Stimulated activated CD4-positive, alpha-beta T cell treated with anti-CD3 and anti-CD28 coated beads, Interleukin-1b, Interleukin-23, amount 100 ng/mL, for 24 hours (primary cell): ENCODE measurements at regions not wholly inside any gene's neighbourhood (a gene's known extent, or its start where the extent isn't known, plus 50 kb on each side); places are given as distances from the start of the nearest gene placed in this dataset.
"Not testable (repeated sequence)": the region's sequence is repeated elsewhere in the genome, so short reads cannot be mapped to it uniquely, and the experiment has no call there.

Experiments
- DNase-seq, 4 experiments: peaks; one replicate each; pipeline ENCODE4 v3.0.0-alpha.2; 2020; ENCODE audit warnings: low read depth in 4 of 4, low spot score in 1 of 4

- not testable (repeated sequence) for DNase-seq
Observed at GRCh38 chr6:21282360-21282759, 311.2 kb upstream of the SOX4 start.

GRCh38 chr6:21284166-21284565 is 309.4 kb upstream of the SOX4 start:
- DNase-seq: no peak

DNA sequence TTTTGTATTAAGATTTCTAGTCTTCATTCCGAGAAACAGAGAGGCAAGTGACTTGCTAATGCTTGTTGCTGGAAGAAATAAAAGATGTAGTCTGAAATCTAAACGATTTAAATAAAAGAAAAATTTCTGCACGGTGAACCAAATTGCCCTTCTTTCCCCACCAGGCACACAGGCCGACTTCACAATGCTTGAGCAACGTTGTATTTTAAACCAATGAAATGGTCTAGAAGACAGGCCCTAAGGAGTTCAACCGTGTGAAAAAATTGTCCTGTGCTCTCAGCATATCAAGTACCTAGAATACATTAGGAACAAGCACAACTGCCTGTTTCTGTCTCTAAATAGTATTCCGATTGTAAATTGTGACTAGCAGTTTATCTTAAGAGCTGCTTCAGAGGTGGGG is 308.8 kb upstream of the SOX4 start:
- DNase-seq: no peak

- no peak for DNase-seq
Observed at GRCh38 chr6:21294144-21294543, 299.4 kb upstream of the SOX4 start.

DNA sequence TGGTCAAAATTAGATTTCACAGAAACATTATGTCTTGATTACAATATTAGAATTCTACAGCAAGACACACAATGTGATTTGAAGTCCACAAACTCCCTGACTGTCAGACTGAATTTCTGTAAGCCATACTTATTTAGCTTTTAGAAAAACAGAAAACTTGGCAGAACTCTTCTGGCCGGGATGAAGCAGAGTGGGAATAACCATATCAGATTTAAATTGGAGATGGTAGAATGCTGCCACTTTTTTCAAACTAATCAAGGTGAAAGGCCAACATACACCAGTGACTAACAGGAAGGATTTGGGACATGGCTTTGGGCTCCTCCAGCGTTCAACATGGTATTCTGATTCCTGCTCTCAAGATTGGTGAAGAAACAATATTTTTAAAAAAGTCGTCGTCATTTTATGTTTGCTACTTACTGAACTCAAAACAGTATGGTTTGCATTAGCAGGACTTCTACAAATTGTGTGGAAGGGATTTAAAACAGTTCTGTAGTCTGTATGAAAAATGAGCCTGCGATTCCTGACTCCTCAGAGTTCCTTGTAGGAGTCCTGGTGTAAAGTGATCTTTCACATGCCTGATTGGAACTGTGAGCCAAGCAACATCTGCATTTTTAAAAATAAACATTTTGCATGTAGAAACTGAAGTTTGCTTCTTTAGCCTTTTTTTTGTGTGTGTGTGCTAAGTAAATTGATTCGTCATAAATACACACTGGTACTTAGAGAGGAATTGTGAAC is 297.9 kb upstream of the SOX4 start:
- DNase-seq: no peak

DNA sequence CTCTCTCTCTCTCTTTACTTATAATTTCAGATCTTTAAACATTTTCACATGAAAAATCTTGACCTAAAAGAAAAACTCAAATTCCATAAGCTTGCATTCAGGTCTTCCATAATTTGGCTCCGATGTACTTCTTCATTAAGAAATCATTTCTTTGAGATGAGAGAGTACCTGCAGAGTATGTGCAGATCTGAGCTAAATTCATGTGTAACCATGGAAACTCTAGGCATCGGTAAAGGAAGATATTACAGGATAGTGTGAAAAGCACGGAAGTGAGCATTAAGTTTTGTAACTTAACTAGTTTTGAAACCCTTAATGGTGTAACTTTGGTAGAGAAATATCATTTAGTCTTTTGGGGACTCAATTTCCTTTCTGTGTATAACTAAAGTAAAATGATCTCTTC is 295.9 kb upstream of the SOX4 start:
- DNase-seq: no peak

DNA sequence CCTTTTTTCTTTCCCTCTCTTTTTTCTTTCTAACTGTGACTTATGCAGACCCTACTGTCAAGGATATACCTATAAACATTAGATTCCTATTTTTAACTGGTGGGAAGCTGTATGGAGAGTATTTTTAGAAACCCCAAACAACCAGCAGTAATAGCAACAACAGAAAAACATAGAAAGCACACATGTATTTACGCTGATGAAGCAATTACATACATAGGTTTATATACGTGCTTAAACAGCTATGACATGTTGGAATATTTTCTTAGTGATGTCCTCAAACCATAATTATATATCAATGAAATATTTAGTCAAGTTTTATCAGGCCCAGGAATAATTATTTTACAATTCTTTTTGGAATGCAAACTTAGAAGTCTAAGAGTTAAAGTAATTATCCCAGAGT is 294.3 kb upstream of the SOX4 start:
- DNase-seq: no peak

DNA sequence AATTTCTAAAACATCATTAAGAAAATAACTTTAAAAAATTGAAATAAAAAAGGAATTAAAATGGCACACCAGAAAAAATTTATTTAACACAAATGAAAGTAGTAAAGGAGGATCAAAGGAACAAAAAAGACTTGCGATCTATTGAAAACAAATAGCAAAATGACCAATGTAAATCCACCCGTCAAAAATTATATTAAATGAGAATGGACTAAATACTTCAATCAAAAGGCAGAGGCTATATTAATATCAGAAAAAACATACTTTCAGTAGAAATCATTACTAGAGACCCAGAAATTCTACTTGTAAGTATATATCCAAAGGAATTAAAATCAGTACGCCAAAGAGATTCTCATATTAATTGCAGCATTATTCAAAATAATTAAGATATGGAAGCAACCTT is 293.1 kb upstream of the SOX4 start:
- DNase-seq: no peak

DNA sequence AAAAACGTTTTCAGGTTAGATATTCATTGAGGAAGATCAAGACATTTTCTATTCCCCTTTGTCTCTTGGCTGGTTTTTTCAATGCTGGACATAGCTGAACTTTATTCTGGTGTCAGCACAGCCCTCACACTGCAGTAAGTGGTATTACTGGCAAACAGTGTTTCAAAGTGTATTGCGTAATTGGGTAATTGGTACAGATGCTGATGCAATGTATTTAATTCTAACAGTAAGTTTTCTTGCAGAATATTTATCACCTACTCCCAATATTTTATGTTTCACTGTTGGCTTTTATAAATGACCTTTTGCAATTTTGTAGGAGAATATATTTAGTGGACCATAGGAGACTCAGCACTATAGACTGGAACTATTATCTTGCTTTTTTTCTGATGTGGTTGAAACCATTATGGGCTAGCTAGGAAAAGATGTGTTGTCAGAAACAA is 287.6 kb upstream of the SOX4 start:
- no peak for DNase-seq

DNA sequence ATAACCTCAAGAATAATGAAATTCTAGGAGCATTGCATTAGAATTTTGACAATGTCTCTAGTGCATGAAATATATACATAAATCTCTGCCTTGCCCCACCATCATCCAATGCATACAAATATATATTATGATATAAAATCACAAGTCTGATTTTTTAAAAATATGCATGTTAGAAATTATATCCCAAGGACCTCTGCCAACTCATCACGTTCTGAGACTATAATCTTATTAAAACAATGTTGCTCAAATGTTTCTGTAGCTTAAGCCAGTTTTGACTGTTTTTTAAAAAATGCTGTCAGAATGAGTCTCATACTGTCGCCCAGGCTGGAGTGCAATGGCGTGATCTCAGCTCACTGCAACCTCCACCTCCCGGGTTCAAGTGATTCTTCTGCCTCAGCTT is 287.0 kb upstream of the SOX4 start:
- no peak for DNase-seq

DNA sequence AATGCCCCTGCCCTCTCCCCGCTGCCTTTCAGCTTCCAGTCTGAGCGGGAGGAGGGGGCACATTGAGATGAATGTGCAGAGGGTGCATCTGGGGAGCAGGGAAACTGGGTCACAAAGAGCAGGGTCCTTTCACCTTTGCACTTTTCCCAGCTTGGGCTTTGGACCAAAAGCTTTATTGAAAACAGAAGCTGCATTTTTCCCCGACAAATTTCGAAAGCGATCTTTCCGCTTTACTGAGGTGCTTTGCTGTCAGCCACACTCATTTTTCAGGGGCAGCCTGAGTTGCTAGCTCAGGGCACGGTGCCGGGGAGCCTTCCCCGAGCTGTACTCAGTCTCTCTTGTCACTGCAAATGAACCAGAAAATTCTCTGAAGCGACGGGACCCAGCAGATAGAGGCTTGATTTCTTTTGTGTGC is 283.7 kb upstream of the SOX4 start:
- no peak for DNase-seq

GRCh38 chr6:21310568-21311140 is 282.9 kb upstream of the SOX4 start:
- no peak for DNase-seq

DNA sequence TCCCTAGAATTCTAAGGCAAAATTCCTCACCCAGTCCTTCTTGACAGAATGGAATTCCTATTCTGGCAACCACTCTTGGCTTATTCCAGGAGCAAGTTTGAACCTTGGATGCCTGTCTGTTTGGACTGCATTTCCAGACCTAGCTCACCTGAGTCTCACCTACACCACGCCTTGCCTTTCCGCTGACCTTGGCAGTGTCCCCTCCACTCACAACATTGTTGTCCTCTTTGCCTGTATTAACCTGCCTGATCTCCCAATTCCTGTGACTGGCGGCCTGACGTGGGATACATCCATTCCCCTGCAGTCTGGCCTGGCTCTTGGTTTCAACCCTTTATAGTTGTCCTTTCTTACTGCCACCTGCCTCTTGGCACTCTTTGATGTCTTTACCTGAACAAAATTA is 281.4 kb upstream of the SOX4 start:
- DNase-seq: no peak

- no peak for DNase-seq
Observed at GRCh38 chr6:21317642-21318041, 275.9 kb upstream of the SOX4 start.

DNA sequence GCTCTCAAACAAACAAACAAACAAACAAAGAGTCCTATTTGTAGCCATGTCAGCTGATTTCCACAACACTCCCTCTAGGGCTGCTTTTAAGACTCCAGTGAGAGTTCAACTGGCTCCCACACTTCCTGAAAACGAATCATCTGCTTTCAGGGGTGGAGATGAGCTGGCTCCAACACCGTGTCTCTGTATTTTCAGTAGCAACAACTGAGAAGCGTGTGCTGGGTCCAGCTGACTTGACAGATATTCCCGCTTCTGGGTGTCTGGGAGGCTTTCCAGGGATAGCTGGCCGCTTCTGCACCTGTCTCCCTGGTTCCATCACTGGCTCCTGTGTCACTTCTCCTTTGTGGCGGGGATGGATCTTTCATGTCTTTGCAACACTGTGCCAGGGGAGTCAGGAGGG is 272.5 kb upstream of the SOX4 start:
- no peak for DNase-seq

- DNase-seq: no peak
Observed at GRCh38 chr6:21321531-21321930, 272.0 kb upstream of the SOX4 start.

GRCh38 chr6:21323577-21323976 is 270.0 kb upstream of the SOX4 start:
- DNase-seq: no peak

DNA sequence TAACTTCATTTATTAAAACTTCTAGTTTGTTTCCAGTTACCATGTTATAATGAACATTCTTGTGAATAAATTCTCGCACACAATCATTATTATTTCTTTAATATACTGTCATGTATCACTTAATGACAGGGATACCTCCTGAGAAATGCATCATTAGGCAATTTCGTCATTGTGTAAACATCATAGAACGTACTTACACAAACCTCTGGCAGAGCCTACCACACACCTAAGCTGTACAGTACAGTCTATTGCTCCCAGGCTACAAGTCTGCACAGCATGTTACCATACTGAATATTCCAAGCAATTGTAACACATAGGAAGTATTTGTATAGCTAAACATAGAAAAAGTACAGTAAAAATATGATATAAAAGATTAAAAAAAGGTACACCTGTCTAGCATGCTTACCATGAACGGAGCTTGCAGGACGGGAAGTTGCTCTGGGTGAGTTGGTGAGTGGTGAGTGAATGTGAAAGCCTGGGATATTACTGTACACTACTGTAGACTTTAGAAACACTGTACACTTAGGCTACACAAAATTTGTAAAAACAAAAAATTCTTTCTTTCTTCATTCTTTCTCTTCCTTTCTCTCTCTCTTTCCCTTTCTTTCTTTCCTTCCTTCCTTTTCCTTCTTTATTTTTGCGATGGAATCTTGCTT is 268.2 kb upstream of the SOX4 start:
- DNase-seq: no peak

- no peak for DNase-seq
Observed at GRCh38 chr6:21327326-21328112, 266.0 kb upstream of the SOX4 start.

DNA sequence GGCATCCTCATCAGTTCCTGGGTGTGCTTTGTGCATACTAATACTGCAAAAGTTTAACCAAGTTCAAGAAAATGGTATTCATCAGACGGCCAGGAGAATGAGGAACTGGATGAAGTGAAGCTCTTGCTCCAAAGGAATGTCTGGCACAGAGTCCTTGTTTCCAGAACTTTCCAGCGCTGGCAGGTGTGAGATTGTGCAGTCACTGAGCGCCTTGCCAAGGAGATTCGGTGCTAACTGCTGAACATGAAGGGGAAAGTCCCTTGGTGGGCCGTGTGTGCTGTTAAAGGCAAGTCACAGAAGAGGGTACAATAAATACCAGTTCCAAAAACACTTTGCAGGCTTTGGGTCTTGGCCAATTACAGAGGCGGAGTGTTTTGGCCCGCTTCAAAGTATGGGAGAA is 262.3 kb upstream of the SOX4 start:
- no peak for DNase-seq

DNA sequence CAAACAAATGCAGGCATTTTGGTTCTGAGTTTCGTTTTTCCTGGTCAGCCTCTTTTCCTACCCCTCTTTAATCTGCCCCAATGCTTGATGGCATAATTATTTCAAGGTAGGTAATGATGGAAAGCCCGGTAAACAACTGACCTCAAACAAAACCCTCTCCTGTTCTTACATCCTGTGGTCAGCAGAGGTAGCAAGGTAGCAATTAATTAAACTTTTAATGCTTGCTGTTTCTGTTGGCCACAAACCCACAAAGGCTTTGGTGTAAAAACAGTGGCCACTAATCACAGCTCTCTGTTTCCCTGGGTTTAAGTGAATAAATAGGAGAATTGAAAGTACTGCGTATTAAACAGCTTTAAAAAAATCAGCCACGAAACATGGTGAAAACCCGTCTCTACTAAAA is 261.5 kb upstream of the SOX4 start:
- no peak for DNase-seq

GRCh38 chr6:21332660-21333059 is 260.9 kb upstream of the SOX4 start:
- DNase-seq: no peak
